HCT116 (cell line): ENCODE measurements at regions not wholly inside any gene's neighbourhood (a gene's known extent, or its start where the extent isn't known, plus 50 kb on each side); places are given as distances from the start of the nearest gene placed in this dataset.

Experiments
- ATAC-seq: fragments of 200-7000 bp; cut with Tn5 transposase; 2 replicates; pipeline ENCODE4 v1.9.1; 2020; ENCODE audit warnings: mild to moderate bottlenecking, moderate library complexity
- BruUV-seq: library from RNA; stranded (reverse); fragments of 400-500 nt; replicated peaks from 2 replicates; lab custom pipeline; 2021; lab: Mats Ljungman, UMichigan
- CTCF ChIA-PET: fragments of 300-600 bp; sonication (Branson Sonifier 250); formaldehyde crosslinking; loops from one replicate; lab custom pipeline; 2021; ENCODE audit warnings: antibody characterized with exemption; lab: Charles Lee
- POLR2A ChIA-PET: fragments of 300-600, 350-600 bp; sonication (Branson Sonifier 250); formaldehyde crosslinking; loops from one replicate; lab custom pipeline; 2021; ENCODE audit warnings: antibody characterized with exemption; lab: Charles Lee
- RAD21 ChIA-PET, 2 experiments: fragments of 300-600 bp; sonication (Branson Sonifier 250); formaldehyde crosslinking; loops; one replicate each; lab custom pipeline; 2023; ENCODE audit warnings: low total read pairs in 2 of 2; ENCODE audit not compliant: uncharacterized antibody in 2 of 2, unreplicated experiment in 2 of 2, low non-redundant PET in 1 of 2; lab: Charles Lee
- DNase-seq: peaks from one replicate; pipeline ENCODE4 v3.0.0-alpha.2; 2010; ENCODE audit warnings: low read depth, low spot score
- H2AFZ ChIP-seq: fragments of 200-600 bp; shearing (Covaris generic), sonication (generic); 2 replicates; pipeline ENCODE4 v1.6.1; 2017; ENCODE audit warnings: low read depth, mixed run types, mixed read lengths, antibody characterized with exemption, low read length; ENCODE audit not compliant: poor library complexity, severe bottlenecking
- H3K27ac ChIP-seq: 2 replicates; pipeline ENCODE4 v1.5.1; 2012; ENCODE audit warnings: low read depth, low read length
- H3K27me3 ChIP-seq: fragments of 200-600 bp; sonication (generic); 2 replicates; pipeline ENCODE4 v1.6.1; 2016; ENCODE audit warnings: mixed run types, low read length, mixed read lengths; ENCODE audit not compliant: insufficient read depth
- H3K36me3 ChIP-seq, 2 experiments: fragments of 200-500 bp in 1 of 2; fragments of 200-600 bp in 1 of 2; sonication (Bioruptor generic) in 1 of 2; sonication (generic) in 1 of 2; 2 replicates each; pipeline versions ENCODE4 v1.5.1 to v1.6.1; 2014 to 2016; ENCODE audit warnings: low read length in 2 of 2, inconsistent platforms in 1 of 2, mixed read lengths in 1 of 2, mixed run types in 1 of 2; ENCODE audit not compliant: insufficient read depth in 2 of 2, control insufficient read depth in 1 of 2
- H3K4me1 ChIP-seq, 2 experiments: fragments of 200-600 bp in 1 of 2; sonication (generic) in 1 of 2; 2 replicates each; pipeline versions ENCODE4 v1.5.1 to v1.6.1; 2012 to 2017; ENCODE audit warnings: low read length in 2 of 2, inconsistent platforms in 1 of 2, mild to moderate bottlenecking in 1 of 2, mixed read lengths in 1 of 2, mixed run types in 1 of 2, moderate library complexity in 1 of 2; ENCODE audit not compliant: insufficient read depth in 2 of 2, control insufficient read depth in 1 of 2
- H3K4me2 ChIP-seq: fragments of 200-600 bp; sonication (generic); 2 replicates; pipeline ENCODE4 v1.6.1; 2017; ENCODE audit warnings: mixed run types, low read length, mixed read lengths
- H3K4me3 ChIP-seq, 2 experiments: fragments of 200-600 bp in 1 of 2; sonication (generic) in 1 of 2; replicated peaks in 1 of 2; 2 replicates each; pipeline ENCODE4 v1.5.1; 2011 to 2016; ENCODE audit warnings: low read length in 2 of 2, control low read depth in 1 of 2, low read depth in 1 of 2, mild to moderate bottlenecking in 1 of 2, mixed read lengths in 1 of 2, mixed run types in 1 of 2
- H3K79me2 ChIP-seq: fragments of 200-600 bp; sonication (generic); 2 replicates; pipeline ENCODE4 v1.6.1; 2017; ENCODE audit warnings: mild to moderate bottlenecking, mixed run types, low read length, moderate library complexity, mixed read lengths; ENCODE audit not compliant: insufficient read depth
- H3K9ac ChIP-seq: fragments of 200-600 bp; sonication (generic); 2 replicates; pipeline ENCODE4 v1.6.1; 2016; ENCODE audit warnings: low read length, mixed read lengths
- H3K9me2 ChIP-seq: fragments of 200-600 bp; sonication (generic), shearing (Covaris generic); 2 replicates; pipeline ENCODE4 v1.6.1; 2017; ENCODE audit warnings: mixed run types, mild to moderate bottlenecking, moderate library complexity; ENCODE audit not compliant: insufficient read depth
- H3K9me3 ChIP-seq, 2 experiments: fragments of 200-500 bp in 1 of 2; fragments of 200-600 bp in 1 of 2; sonication (Bioruptor generic) in 1 of 2; sonication (generic) in 1 of 2; 2 replicates each; pipeline ENCODE4 v1.6.1; 2014 to 2017; ENCODE audit warnings: low read length in 2 of 2, mixed read lengths in 2 of 2, inconsistent platforms in 1 of 2, low read depth in 1 of 2, mild to moderate bottlenecking in 1 of 2, mixed run types in 1 of 2, moderate library complexity in 1 of 2; ENCODE audit not compliant: control insufficient read depth in 1 of 2, insufficient read depth in 1 of 2
- H4K20me1 ChIP-seq: fragments of 200-600 bp; sonication (generic), shearing (Covaris generic); 2 replicates; pipeline ENCODE4 v1.6.1; 2017; ENCODE audit warnings: mixed run types, mild to moderate bottlenecking, moderate library complexity; ENCODE audit not compliant: insufficient read depth
- ATF3 ChIP-seq: IDR thresholded peaks from 2 replicates; pipeline ENCODE4 v1.6.1; 2012
- CEBPB ChIP-seq: IDR thresholded peaks from 2 replicates; pipeline ENCODE4 v1.6.1; 2012; ENCODE audit warnings: low read depth
- EGR1 ChIP-seq: IDR thresholded peaks from 2 replicates; pipeline ENCODE4 v1.6.1; 2012; ENCODE audit warnings: low read depth
- EZH2 ChIP-seq: fragments of 200-600 bp; sonication (generic); IDR thresholded peaks from 2 replicates; pipeline ENCODE4 v1.6.1; 2017; ENCODE audit warnings: antibody characterized with exemption, mixed run types
- EZH2phosphoT487 ChIP-seq: fragments of 200-600 bp; IDR thresholded peaks from 2 replicates; pipeline ENCODE4 v1.6.1; 2018; ENCODE audit warnings: antibody characterized with exemption, borderline replicate concordance
- SIN3A ChIP-seq: IDR thresholded peaks from 2 replicates; pipeline ENCODE4 v1.6.1; 2012; ENCODE audit warnings: low read depth
- TCF7L2 ChIP-seq: IDR thresholded peaks from 2 replicates; pipeline ENCODE4 v1.7.0; 2011; ENCODE audit warnings: borderline replicate concordance, inconsistent platforms; ENCODE audit not compliant: insufficient read depth, insufficient read length; ENCODE audit errors: extremely low read depth
- ZFX ChIP-seq: fragments of 450-650 bp; IDR thresholded peaks from 2 replicates; pipeline ENCODE4 v1.6.1; 2017
- ZNF274 ChIP-seq: fragments of 200-500 bp; sonication (Bioruptor generic); IDR thresholded peaks from 2 replicates; pipeline ENCODE4 v1.6.1; 2014; ENCODE audit warnings: mild to moderate bottlenecking, low read depth, low read length, inconsistent platforms
- intact Hi-C: fragments of 100-400 bp; cut with micrococcal nuclease; formaldehyde crosslinking; loops from 2 replicates; pipeline ENCODE4 v1.10.0; 2022
- TF ChIP-seq, protein P1 (sequence below): IDR thresholded peaks from 2 replicates; pipeline ENCODE4 v1.6.1; 2011; ENCODE audit warnings: mild to moderate bottlenecking, low read length, moderate library complexity; ENCODE audit not compliant: insufficient replicate concordance; ENCODE audit errors: extremely low read depth

DNA sequence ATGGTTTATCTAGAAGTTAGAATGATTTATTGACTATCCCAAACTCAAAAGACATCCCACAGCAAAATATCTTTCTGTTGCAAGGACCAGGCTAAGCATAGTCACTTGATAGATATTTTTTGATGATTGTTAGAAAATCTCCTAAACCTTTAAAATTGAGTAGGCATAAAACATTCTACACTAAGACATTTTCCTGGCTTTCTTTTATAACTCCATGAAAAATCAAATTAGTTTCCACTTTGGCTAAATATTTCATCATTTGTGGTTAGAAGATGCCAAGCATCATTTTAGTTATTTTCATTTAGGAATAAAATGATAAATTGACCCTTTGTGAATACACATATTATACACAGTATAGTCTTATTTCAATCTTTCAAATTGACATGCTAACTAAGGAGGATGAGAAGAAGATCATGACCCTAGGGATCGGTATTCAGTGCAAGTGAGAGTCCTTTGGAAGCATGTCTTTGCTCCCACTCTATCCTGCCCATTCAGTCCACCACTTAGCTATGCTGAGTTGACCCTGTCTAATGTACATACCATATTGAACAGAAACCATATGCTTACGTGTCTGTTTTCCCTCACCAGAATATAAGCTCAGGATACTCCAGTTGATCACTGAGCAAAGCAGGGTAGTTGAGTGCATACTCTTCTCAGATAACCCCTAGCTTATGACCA, 136.6 kb upstream of the OTUD4 start:
- TF ChIP-seq EGR1: no peak
- no peak for TF ChIP-seq TCF7L2
- TF ChIP-seq SIN3A: no peak
- no peak for TF ChIP-seq ZFX
- no peak for TF ChIP-seq EZH2
- no peak for TF ChIP-seq EZH2phosphoT487
- no peak for TF ChIP-seq ATF3
- no peak for TF ChIP-seq ZNF274
- TF ChIP-seq CEBPB: no peak
- TF ChIP-seq, protein P1, sequence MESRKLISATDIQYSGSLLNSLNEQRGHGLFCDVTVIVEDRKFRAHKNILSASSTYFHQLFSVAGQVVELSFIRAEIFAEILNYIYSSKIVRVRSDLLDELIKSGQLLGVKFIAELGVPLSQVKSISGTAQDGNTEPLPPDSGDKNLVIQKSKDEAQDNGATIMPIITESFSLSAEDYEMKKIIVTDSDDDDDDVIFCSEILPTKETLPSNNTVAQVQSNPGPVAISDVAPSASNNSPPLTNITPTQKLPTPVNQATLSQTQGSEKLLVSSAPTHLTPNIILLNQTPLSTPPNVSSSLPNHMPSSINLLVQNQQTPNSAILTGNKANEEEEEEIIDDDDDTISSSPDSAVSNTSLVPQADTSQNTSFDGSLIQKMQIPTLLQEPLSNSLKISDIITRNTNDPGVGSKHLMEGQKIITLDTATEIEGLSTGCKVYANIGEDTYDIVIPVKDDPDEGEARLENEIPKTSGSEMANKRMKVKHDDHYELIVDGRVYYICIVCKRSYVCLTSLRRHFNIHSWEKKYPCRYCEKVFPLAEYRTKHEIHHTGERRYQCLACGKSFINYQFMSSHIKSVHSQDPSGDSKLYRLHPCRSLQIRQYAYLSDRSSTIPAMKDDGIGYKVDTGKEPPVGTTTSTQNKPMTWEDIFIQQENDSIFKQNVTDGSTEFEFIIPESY: no peak
- DNase-seq (no peak), ATAC-seq (no peak)
- Histone ChIP-seq H3K79me2 (no peaks in the 10 kb centered on the region), H3K9me2 (no peaks in the 10 kb centered on the region), H3K27ac (no peak overlapping the region), H3K36me3 (no peaks in the 10 kb centered on the region), H3K4me1 (no peaks in the 10 kb centered on the region), H3K9me3 (no peaks in the 10 kb centered on the region), H3K27me3 (no peaks in the 10 kb centered on the region), H3K4me3 (no peak overlapping the region), H3K4me2 (no peak overlapping the region), H2AFZ (no peak overlapping the region), H4K20me1 (no peaks in the 10 kb centered on the region; the same call in 1 of the 2 replicates), H3K9ac (no peak overlapping the region)
- no TSS peak for BruUV-seq
- intact Hi-C loops: no loop called here
- RAD21 ChIA-PET: no interaction called here
- POLR2A ChIA-PET: no interaction called here
- CTCF ChIA-PET: no interaction called here
